Skeletal muscle cell (primary cell): ENCODE measurements at regions not wholly inside any gene's neighbourhood (a gene's known extent, or its start where the extent isn't known, plus 50 kb on each side); places are given as distances from the start of the nearest gene placed in this dataset.

ENCODE experiments used
- DNase-seq: peaks from one replicate; pipeline ENCODE4 v3.0.0-alpha.2; 2010; ENCODE audit warnings: low read depth
- H3K4me3 ChIP-seq: 2 replicates; pipeline ENCODE4 v1.5.1; 2011; ENCODE audit warnings: low read depth, mild to moderate bottlenecking, control low read depth, low read length, moderate library complexity

DNA sequence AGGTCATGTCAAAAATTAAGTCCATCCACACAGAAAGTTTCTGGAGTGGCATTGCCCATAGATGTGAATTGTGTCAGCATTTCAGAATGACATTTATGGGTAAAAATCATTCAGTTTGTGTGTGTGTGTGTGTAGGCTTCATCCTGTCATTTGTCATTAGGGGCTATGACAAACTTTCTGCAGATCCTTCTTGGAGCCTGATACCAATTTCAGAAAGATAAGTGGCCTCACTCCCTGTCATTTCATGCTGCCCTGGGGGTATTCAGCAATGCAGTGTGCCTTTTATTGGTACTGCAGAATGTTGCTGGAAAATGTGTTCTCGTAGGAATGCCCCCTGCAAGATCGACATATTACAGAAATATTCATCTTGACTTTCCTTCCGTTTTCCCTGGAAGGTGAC lies 659.7 kb downstream of the NLGN4X start:
- no peak for DNase-seq

DNA sequence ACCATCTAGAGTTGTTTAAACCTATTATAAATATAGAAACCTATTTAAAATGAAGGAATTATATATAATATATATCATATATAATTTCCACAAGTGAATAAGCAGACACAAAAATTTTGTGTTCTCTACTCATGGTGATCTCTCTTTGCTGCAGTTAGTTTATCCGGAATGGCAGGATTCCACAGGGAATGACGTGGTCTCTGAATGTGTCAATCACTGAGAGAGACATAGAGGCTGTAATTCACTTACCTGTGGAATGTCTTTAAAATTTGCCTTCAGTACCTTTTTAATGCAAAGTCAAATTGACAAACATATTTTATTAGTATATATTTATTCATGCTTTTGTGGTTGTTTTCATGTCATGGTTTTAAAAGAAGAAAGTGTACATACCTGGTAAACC lies 669.3 kb downstream of the NLGN4X start:
- H3K4me3 ChIP-seq = no peak overlapping the region
- DNase-seq = no peak

More for the DNA sequence above, 659.7 kb downstream of the NLGN4X start:
- no peak overlapping the region for H3K4me3 ChIP-seq

DNA sequence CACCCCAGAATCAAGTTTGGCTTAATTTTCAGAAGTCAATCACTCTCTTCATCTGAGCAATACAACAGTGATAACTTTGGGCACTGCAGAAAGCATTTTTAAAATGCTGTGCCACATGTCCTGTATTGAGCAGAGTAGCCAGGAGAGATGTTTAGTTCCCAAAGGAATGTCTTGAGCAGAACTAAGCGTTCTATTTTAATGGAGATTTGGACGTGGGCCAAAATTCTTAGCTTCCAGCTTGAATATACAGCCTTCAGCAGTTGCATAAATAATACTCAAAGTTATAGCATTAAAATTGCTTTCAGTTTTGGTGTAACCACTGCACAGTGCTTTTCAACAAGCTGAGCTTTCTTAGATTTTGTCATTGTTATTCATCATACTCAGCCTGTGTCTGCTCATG lies 679.2 kb downstream of the NLGN4X start:
- DNase-seq = no peak
- no peak overlapping the region for H3K4me3 ChIP-seq

DNA sequence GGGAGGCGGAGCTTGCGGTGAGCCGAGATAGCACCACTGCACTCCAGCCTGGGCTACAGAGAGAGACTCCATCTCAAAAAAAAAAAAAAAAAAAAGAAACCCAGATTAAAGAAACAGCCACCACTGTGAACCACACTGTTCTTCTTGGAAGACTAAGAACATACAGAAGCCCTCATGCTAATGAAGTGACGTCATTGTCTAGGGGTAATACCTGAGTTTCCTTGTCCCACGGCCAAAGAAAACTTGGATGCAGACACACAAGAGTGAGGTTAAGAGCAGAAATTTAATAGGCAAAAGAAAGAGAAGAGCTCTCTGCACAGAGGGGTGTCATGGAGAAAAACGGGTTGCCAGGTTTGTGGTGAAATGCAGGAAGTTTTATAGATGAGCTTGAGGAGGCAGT lies 691.6 kb downstream of the NLGN4X start:
- no peak overlapping the region for H3K4me3 ChIP-seq
- DNase-seq = no peak

DNA sequence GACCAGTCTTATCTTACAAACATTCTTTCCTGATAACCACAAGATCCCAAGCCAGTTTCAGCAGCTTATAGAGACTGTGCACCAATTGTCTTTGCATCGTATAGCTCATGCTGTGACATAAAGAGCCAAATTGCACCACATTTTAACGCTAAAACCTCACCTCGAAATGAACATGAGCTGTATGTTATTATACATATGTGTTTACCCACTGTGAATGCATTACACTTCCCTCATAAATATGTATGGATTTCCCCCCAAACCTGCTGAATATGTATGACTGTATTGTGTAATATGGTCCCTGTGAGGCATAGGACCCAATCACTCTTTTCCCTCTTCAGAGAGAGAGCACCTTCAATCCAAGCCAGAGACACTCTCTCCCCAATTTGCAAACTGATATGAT lies 692.4 kb downstream of the NLGN4X start:
- no peak for DNase-seq
- H3K4me3 ChIP-seq = no peak overlapping the region

DNA sequence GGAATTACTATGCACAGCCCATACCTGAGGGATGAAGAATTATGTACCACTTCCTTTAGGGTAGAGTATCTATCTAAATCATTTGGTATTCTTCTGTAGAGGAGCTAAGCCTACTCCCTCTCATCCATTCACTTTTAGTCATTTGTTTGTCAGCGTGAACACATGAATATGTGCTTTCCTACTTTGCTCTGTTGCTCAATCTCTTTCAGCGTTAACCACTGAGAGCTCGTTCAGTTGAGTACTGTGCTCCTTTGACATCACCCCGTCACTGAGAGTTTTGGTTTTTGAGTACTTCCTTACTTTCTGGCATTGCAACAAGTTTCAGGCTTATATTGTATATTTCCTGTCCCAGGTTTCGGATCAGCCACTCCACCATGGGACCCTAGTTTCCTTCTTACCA lies 700.6 kb downstream of the NLGN4X start:
- H3K4me3 ChIP-seq = no peak overlapping the region
- DNase-seq = no peak

DNA sequence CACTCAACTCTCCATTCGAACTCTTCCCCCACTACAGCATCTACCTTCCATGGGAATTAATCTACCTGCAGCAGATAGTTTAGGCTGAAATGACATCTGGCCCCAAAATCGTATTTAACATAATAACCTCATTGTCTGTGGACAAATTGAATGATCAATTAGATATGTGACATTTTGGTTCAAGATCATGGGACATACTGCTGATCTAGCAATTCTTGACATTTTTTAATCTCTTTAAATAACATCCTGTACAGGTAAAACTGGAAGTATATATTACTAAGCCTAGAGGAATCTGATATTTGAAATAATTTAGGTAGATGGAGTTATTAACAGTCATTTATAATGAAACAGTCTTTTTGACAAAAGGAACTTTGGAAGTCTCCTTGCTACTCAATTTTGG lies 702.5 kb downstream of the NLGN4X start:
- H3K4me3 ChIP-seq = no peak overlapping the region
- no peak for DNase-seq

DNA sequence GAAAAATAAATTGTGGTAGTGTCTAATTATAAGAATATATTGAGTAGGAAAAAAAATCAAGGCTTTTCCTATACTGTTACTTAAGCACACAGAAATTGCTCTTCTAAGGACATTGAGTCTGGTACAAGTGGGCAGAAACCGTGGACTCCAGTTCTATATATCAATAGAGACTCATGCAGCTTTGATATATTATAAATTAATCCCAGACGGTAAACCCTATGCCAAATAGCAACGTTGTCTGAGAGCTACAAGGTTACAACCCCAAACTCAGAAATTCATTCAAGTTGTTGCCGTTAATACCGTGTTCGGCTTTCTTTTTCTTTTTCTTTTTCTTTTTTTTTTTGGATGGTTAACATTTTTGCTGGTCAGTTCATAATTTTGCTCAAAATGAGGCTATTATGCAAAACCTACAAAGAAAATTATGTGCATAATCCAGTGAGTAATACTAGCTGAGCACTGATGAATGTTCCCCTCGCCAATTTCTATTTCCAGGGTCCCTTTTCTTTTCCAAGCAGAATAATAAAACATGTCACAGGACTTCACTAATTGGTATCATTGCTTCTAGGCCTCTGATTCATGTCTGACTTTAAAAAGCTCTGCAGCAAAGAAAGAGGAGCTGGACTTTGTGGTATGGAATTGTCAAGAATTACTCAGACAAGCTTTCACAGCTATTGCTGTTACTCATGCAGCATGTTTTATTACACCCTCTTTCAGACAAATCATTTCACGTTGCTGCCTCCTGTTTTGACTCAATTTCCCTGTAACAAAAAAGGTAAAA lies 737.7 kb downstream of the NLGN4X start:
- no peak for DNase-seq
- no peak overlapping the region for H3K4me3 ChIP-seq

DNA sequence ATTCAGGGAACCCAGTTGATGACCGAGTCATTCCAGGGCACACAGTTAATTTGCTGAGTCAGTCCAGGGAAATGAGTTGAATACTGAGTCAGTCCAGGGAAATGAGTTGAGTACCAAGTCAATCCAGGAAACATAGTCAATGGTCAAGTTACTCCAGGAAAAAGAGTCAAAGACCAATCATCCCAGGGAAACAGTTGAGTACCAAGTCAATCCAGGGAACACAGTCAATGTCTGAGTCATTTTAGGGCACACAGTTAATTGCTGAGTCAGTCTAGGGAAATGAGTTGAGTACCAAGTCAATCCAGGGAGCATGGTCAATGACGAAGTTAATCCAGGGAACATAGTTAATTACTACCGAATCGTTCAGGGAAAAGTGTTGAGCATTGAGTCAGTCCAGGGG lies 754.4 kb downstream of the NLGN4X start:
- no peak overlapping the region for H3K4me3 ChIP-seq
- DNase-seq = no peak

DNA sequence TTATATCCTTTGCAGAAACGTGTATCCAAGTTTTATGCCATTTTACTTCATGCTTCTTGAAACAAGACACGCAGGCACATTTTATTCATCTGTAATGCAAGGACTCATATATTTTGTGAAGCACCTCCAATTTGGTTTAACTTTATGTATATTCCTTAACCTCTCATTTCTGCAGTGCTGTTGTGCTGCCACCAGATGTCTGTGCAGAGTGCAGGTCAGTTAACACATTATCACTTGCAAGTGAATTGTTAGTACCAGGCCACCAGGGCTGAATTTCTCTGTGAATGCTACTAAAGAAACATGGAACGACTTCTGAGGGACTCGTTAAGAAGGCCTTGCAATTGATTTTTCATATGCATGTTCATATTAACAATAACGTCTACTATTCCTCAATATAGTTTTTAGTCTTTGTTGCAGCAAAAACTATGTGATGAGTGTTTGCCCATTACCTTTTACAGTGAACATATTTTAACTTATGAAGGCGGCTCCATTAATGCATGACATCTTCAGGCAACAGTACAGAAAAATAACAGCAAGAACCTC lies 770.3 kb downstream of the NLGN4X start:
- DNase-seq = no peak
- no peak overlapping the region for H3K4me3 ChIP-seq

DNA sequence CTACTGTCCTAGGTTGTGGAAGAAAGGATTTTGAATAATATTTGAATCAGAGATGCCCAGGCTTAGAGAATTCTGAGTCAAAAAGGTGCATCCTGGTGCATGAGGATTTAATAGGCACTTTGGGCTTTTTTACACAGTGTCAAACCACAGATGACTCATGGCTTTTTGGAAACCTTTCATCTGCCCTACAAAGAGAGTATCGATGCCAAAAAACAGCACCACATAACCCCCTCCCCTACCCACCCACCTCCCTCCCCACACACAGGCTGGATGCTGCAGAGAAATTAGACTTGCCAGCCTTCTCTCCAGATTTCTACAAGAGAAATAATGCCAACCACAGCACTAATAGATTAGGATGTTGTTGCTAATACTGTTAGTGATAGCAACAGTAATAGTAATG lies 779.3 kb downstream of the NLGN4X start:
- no peak overlapping the region for H3K4me3 ChIP-seq
- no peak for DNase-seq

DNA sequence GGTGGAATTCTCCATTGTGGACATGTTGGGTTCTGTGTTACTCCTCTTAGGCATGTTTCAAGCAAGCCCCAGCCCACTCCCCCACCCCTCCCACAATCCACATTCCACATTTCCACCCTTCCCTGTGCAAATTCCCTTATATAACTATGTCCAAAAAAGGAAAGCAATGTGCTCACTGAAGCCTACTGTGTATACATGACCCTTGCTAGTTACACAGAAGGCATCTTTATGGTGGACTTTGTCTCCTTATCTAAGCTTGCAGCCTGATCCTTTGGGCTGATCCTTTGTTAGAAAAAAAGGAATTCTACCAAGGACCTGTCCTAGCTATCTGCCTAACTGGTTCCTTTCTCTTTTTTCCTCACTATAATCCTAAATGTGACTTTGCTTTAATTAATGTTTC lies 796.8 kb downstream of the NLGN4X start:
- no peak overlapping the region for H3K4me3 ChIP-seq
- no peak for DNase-seq

DNA sequence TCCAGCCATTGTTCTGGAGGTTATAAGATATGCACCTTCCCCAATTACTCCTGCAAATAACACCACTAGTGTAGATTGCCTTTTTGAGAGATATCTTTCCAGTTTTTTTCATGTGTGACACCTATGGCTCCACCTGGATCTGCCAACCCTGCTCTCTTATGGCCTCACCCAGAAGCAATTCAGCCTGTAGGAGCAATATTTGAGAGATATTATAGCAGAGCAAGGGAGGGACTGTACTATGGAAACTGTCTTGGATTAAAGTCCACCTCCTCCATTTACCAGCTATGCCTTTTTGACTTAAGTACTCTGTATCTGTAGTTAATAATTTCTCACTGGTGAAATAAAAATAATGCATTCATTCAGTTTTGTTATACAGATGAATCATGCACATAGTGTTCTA lies 803.5 kb downstream of the NLGN4X start:
- no peak overlapping the region for H3K4me3 ChIP-seq
- DNase-seq = no peak

DNA sequence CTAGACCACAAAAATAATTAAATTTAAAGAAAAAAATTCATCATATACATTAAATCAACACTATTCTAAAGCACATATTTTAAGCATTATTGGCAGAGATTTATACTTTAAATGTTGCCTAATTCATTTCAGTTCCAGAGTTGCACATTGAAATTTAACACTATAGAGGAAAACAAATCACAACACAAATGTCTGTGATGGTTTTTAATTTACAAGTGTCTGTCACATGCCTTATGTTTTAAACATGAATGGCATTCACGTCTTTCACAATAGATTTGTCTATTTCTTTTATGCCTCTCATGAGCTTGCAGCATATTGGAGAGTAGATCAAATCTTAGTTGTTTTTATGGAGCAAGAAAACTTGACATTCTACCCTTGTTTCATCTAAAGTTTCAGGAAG lies 811.3 kb downstream of the NLGN4X start:
- no peak overlapping the region for H3K4me3 ChIP-seq
- no peak for DNase-seq

DNA sequence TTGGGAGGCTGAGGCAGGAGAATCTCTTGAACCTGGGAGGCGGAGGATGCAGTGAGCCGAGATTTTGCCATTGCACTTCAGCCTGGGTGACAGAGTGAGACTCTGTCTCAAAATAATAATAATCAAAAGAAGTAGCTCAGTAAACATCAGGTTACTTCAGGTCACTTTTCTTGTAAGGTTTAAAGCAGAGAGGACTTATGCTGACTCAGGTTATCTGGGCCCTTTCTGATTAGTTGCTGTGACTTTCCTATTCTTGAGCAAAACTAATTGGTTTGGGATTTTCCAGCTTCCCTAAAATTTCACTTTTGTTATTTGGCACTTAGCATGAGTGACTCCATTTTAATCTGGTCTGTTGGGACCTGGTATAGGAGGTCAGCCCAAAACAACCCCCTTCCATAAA lies 812.9 kb downstream of the NLGN4X start:
- no peak for DNase-seq
- H3K4me3 ChIP-seq = no peak overlapping the region

DNA sequence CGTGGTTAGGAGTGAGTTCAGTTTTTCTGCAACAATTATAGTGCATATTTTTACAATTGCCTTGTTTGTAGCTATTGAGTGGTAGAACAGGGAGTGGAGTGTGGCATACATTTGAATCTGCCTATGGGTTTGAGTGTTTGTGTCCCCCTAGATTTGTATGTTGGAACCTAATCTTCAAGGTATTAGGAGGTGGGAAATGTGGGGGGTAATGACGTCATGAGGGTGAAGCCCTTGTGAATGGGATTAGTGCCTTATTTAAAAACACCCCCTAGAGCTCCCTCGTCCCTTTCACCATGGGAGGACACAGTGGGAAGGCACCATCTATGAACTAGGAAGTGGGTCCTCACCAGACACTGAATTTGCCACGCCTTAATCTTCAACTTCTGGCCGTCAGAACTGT lies 819.6 kb downstream of the NLGN4X start:
- no peak for DNase-seq
- H3K4me3 ChIP-seq = no peak overlapping the region

DNA sequence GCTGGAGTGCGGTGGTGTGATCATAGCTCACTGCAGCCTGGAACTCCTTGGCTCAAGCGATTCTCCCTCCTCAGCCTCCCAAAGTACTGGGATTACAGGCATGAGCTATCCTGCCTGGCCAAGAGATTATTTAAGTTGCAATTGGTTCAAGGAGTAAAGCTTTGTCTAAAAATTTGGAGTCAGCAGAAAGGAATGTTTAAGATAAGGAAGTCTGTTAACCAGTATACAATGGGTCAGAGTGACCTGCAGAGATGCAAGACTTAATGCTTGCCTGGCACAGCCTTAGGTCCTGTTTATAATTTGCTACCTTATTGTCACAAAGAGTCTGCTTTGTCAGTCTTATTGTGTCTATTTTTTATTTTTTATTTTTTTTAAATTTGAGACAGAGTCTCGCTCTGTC lies 826.2 kb downstream of the NLGN4X start:
- H3K4me3 ChIP-seq = no peak overlapping the region
- DNase-seq = no peak

DNA sequence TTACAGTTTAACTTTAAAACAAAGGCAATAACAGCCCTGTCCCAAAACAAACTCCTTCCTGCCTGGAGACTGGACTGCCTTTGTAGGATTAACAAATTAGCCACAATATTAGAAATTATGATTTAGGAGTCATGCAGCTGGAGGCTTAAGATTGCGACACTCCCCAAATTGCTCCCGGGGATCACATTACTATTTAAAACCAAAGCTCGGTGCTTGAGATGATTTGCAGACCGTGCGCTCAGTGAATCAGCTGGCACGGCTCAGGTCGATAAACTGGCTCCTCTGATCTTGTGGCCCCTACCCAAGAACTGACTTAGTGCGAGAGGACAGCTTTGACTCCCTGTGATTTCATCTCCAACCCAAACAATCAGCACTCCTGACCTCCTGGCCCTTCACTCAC lies 829.3 kb downstream of the NLGN4X start:
- DNase-seq = no peak
- no peak overlapping the region for H3K4me3 ChIP-seq

DNA sequence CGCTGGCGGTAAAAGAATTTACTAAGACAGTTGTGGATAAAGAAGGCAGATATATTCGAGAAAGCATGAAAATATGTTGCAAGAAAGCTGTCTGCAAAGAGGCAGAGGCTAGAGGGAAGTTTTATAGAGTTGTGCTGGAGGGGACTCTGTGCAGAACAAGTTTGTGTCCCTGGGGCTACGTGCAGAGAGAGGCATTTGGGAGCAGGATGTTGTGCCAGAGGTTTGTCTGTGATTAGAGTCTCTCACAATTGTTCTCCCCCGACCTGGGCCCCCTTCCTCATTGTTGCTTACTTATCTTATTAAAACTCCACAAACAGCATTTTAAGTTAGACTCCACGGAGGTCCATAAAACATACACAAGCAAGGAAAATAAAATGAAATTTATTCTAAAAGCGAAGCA lies 831.3 kb downstream of the NLGN4X start:
- no peak for DNase-seq
- no peak overlapping the region for H3K4me3 ChIP-seq

DNA sequence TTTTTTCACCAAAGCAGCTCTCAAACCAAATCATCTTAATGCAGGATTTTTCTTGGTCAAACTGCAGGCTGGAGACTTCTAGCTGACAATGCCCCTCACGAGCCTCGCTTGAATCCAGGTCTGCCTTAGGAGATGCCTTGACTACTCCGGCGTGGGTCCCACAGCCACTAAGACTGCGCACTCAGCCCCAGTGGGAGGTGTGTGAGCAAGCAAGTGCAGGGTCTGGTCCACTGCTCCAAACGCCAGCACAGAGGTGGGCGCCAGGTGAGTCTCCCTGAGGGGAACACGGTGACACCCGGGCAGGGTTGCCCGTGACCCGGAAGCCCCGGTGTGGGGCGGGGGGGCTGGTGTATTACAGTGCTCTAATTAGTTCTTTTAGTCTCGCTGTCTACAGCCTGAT lies 838.3 kb downstream of the NLGN4X start:
- DNase-seq = no peak
- no peak overlapping the region for H3K4me3 ChIP-seq

DNA sequence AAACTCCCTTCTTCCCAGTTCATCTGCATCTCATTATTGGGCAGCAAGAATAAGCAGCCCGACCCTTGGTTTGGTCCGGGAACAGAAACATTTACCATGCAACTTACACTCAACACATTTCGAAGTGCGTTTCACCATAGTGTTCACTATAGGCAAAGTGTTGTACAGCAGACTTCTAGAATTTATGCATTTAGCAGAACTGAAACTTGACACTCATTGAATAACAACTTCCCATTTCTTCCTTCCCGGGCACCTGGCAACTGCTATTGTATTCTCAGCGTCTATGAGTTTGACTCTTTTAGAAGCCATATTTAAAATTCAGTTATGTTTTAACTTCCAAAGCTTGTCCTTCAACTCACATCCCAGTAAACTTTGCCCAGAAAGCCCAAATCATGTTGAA lies 840.6 kb downstream of the NLGN4X start:
- DNase-seq = no peak
- no peak overlapping the region for H3K4me3 ChIP-seq

DNA sequence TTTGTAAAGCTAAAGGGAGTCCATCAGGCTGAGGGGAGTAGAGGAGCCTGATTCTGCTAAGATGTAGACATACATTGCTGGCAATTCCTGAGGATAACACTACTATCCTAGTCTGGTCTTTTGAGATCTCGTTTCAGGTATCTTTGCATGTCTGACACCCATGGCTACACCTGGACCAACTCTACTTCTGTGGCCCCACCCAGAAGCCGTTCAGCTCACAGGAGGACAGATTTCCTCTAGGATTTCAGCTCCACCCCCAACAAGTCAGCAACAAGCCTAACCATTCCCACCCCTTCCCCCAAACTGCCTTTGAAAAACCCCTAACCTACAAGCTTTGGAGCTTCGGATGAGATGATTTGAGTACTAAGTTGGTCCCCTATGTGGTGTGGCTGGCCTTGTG lies 848.2 kb downstream of the NLGN4X start:
- no peak overlapping the region for H3K4me3 ChIP-seq
- DNase-seq = no peak
